HFFc6 (cell line): ENCODE measurements at regions not wholly inside any gene's neighbourhood (a gene's known extent, or its start where the extent isn't known, plus 50 kb on each side); places are given as distances from the start of the nearest gene placed in this dataset.

Experiments
- DNase-seq: peaks from one replicate; pipeline ENCODE4 v3.0.0-alpha.2; 2018
- H3K27ac Mint-ChIP-seq: 2 replicates; pipeline ENCODE4 v1.8.0; 2020; ENCODE audit warnings: mild to moderate bottlenecking, mixed read lengths
- H3K27me3 Mint-ChIP-seq: 2 replicates; pipeline ENCODE4 v1.8.0; 2021; ENCODE audit warnings: mild to moderate bottlenecking, moderate library complexity, mixed read lengths; ENCODE audit not compliant: insufficient read depth
- H3K36me3 Mint-ChIP-seq: 2 replicates; pipeline ENCODE4 v1.8.0; 2021; ENCODE audit warnings: low read depth, mixed read lengths
- H3K4me1 Mint-ChIP-seq: 2 replicates; pipeline ENCODE4 v1.8.0; 2020; ENCODE audit warnings: low read depth, mixed read lengths
- H3K4me3 Mint-ChIP-seq: 2 replicates; pipeline ENCODE4 v1.8.0; 2020; ENCODE audit warnings: mild to moderate bottlenecking, moderate library complexity, mixed read lengths
- H3K9me3 Mint-ChIP-seq: 2 replicates; pipeline ENCODE4 v1.8.0; 2020; ENCODE audit warnings: mild to moderate bottlenecking, mixed read lengths
- TF ChIP-seq, protein P1 (sequence below): fragments of 200-600 bp; sonication (generic); IDR thresholded peaks from 2 replicates; pipeline ENCODE4 v1.5.0; 2021; ENCODE audit warnings: antibody characterized with exemption, mild to moderate bottlenecking

- DNase-seq: no peak
- no peaks in the 10 kb centered on the region for H3K9me3 Mint-ChIP-seq
- H3K27ac Mint-ChIP-seq: no peak overlapping the region
- H3K4me3 Mint-ChIP-seq: no peak overlapping the region
- TF ChIP-seq, protein P1, sequence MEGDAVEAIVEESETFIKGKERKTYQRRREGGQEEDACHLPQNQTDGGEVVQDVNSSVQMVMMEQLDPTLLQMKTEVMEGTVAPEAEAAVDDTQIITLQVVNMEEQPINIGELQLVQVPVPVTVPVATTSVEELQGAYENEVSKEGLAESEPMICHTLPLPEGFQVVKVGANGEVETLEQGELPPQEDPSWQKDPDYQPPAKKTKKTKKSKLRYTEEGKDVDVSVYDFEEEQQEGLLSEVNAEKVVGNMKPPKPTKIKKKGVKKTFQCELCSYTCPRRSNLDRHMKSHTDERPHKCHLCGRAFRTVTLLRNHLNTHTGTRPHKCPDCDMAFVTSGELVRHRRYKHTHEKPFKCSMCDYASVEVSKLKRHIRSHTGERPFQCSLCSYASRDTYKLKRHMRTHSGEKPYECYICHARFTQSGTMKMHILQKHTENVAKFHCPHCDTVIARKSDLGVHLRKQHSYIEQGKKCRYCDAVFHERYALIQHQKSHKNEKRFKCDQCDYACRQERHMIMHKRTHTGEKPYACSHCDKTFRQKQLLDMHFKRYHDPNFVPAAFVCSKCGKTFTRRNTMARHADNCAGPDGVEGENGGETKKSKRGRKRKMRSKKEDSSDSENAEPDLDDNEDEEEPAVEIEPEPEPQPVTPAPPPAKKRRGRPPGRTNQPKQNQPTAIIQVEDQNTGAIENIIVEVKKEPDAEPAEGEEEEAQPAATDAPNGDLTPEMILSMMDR: no peak
- H3K4me1 Mint-ChIP-seq: peaks cover 30% of the 10 kb centered on the region
- H3K27me3 Mint-ChIP-seq: no peaks in the 10 kb centered on the region
- no peaks in the 10 kb centered on the region for H3K36me3 Mint-ChIP-seq
These were observed 87.0 kb downstream of the IRF2BPL start for GRCh38 chr14:76941544-76941943.

- H3K9me3 Mint-ChIP-seq: no peaks in the 10 kb centered on the region
- H3K27me3 Mint-ChIP-seq: no peaks in the 10 kb centered on the region
- no peak for DNase-seq
- H3K4me3 Mint-ChIP-seq: no peak overlapping the region
- H3K36me3 Mint-ChIP-seq: no peaks in the 10 kb centered on the region
- peaks cover 31% of the 10 kb centered on the region for H3K4me1 Mint-ChIP-seq
- no peak overlapping the region; the same call in 1 of the 2 replicates for H3K27ac Mint-ChIP-seq
- TF ChIP-seq, protein P1: no peak
These were observed 88.3 kb downstream of the IRF2BPL start for GRCh38 chr14:76940021-76940760.

DNA sequence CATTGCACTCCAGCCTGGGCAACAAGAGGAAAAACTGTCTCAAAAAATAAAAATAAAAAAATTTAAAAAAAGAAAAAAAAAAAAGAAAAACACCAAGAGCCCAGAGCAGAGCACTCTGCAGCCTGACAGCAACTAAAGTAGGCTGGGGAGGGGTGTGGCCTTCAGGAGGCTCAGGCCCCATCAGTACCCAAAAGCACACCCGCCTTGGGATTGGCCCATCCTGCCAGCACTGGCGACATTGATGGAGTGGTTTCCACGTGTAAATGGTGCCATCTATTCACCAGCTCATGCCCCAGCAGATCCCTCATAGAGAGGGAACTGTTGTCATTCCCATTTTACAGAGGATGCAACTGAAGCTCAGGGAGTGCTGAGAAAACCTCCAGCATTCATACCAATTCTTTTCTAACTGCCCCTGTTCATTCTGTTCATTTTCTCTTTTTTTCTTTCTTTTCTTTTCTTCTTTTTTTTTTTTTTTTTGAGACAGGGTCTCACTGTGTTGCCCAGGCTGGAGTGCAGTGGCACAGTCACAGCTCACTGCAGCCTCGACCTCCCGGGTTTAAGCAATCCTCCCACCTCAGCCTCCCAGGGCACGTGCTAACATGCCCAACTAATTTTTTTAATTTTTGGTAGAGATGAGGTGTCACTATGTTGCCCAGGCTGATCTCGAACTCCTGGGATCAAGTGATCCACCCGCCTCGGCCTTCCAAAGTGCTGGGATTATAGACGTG, 89.3 kb downstream of the IRF2BPL start:
- H3K4me3 Mint-ChIP-seq: no peak overlapping the region
- no peak overlapping the region for H3K27ac Mint-ChIP-seq

GRCh38 chr14:76938092-76938500, 90.4 kb downstream of the IRF2BPL start:
- no peaks in the 10 kb centered on the region for H3K27me3 Mint-ChIP-seq
- H3K36me3 Mint-ChIP-seq: no peaks in the 10 kb centered on the region
- no peak overlapping the region for H3K4me3 Mint-ChIP-seq
- H3K27ac Mint-ChIP-seq: peak overlapping the region; percentile 92
- H3K4me1 Mint-ChIP-seq: peaks cover 31% of the 10 kb centered on the region
- no peaks in the 10 kb centered on the region for H3K9me3 Mint-ChIP-seq
- TF ChIP-seq, protein P1: no peak
- DNase-seq: no peak

More for the DNA sequence above, 89.3 kb downstream of the IRF2BPL start:
- H3K4me1 Mint-ChIP-seq: peaks cover 31% of the 10 kb centered on the region
- TF ChIP-seq, protein P1: no peak
- no peaks in the 10 kb centered on the region for H3K9me3 Mint-ChIP-seq
- no peaks in the 10 kb centered on the region for H3K36me3 Mint-ChIP-seq
- DNase-seq: no peak
- H3K27me3 Mint-ChIP-seq: no peaks in the 10 kb centered on the region

DNA sequence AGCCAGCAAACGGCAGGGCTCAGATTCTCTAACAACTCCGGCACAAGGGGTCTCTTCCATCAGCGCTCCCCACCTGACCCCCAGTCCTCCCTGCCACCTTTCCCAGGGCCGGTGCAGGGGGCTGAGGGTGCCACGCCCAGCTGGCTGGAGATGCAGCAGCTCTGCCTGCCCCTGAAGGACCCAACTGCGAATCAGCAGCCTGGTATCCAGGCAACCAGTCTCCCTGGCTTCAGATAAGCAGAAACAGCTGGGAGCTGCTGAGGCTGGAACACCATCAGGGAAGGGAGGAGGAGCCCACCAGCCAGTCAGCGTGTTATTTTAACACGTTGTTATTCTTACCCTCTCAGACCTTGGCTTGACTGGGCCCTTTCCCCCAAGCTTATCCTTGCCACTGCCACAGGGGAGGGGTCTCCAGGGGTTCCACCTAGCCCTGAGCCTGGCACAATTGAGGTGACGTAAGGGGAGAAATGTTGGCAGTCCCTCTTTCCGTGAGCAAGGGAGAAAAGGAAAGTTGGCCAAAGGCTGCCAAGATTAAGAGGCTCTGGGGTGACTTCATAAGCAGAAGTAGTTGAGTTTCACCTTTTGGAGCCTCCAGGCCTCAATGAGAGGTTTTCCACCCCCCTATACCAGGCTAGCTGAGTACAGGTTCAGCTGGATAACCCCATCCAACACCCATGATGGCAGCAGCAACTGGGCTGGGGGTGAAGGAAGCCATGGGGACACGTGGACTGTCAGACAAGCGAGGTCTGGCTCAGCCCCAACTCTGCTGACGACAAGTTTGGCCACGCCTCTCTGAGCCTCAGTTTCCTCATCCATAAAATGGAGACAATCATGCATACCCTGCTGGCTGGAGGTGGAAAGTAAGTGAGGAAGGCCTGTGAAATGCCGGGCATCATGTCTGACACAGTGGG, 91.1 kb downstream of the IRF2BPL start:
- H3K27ac Mint-ChIP-seq: peak overlapping the region; percentile 92
- H3K27me3 Mint-ChIP-seq: no peaks in the 10 kb centered on the region
- TF ChIP-seq, protein P1: no peak
- H3K9me3 Mint-ChIP-seq: no peaks in the 10 kb centered on the region
- peak; percentile 83 for DNase-seq
- peaks cover 28% of the 10 kb centered on the region for H3K4me1 Mint-ChIP-seq
- peak overlapping the region; percentile 62; the same call in 1 of the 2 replicates for H3K4me3 Mint-ChIP-seq
- no peaks in the 10 kb centered on the region for H3K36me3 Mint-ChIP-seq
